ENCODE measurements at regions not wholly inside any gene's neighbourhood (a gene's known extent, or its start where the extent isn't known, plus 50 kb on each side); places are given as distances from the start of the nearest gene placed in this dataset.

DNA sequence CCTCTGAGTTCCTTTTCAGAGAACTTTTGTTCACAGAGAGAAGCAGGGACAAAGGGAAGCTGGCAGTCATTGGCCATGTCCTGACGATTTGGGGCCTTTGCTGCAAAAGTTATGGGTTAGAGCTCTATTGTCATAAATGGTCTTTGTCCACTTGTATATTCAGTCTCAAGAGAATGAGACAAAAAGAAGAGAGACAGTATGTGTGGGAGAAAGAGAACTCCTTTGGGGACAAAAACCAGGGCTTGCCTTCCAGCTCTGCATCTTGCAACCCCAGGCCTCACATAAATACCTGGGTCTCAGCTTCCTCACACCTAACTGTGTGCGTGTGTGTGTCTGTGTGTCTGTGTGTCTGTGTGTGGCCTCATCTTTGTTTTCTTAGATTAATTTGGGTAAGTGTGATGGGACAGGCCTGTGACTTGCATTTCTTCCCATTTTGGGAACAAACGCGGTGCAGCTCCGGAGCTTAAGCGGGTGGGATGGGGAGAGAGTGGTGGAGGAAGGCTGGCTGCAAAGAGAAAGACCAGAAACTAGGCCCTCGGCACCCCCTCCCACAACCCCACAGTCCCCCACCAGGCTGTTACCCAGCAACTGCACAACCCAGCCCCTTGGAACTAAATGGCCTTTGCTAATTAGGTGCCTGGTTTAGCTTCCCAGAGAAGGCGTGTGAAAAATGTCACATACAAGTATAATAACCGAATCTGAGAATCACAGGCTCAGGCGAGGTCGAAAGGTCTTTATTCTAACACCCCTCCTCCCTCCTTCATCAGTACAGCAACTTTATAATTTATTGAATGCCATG, 376.9 kb downstream of the CDK5RAP2 start:
- no peak for DNase-seq

DNA sequence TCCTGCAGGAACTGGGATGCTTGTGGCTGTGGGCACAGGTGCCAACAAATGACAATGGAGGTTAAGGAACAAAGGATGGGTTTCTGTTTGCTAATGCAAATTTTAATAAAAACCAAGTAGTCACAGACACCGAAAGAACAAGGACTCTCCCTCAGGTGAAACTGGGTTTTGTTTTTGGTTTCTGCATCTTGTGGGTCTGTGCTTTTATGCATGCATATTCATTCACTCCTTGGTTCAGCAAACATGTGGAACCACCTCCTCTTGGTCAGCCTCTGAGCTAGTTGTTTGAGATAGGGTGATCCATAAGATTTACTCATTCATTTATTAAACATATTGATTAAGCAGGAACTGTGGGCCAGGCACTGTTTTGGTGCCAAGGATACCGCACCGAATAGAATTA, 381.9 kb downstream of the CDK5RAP2 start:
- DNase-seq, result no peak

DNA sequence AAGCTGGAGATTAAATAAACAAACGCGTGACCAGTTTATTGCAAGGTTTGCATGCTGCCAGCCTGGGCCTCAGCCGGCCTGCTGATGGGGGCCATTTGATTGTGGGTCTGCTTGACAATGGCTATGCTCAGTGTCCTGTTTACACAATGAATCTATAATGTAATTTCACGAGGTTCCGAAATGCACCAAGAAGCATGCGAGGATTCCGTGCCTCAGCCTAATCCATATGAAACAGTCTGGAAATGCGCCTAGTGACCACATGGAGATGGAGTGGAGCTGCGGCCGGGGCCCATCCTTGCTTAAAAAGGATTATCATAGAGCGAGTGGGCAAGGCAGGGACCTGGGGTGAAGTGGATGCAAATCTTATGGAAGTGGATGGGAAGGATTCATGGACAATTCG, 382.4 kb downstream of the CDK5RAP2 start:
- no peak for DNase-seq

DNA sequence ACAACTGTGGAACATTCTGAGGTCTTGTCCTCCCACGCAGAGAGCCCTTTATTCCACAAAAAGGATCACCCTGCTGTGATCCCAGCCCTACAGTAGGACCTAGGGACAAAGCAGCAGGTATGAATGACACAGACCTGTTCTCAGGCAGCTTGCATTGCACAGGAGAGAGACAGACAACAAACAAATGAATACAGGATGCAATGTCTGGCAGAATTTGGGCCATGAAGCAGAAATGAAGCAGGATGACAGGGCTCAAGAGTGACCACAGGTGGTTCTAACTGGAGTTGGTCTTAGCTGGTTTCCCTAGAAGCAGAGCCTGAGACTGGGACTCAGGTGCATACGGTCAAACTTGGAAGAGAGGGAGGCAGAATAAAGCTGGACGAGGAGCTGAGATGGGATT, 388.8 kb downstream of the CDK5RAP2 start:
- DNase-seq, result no peak

DNA sequence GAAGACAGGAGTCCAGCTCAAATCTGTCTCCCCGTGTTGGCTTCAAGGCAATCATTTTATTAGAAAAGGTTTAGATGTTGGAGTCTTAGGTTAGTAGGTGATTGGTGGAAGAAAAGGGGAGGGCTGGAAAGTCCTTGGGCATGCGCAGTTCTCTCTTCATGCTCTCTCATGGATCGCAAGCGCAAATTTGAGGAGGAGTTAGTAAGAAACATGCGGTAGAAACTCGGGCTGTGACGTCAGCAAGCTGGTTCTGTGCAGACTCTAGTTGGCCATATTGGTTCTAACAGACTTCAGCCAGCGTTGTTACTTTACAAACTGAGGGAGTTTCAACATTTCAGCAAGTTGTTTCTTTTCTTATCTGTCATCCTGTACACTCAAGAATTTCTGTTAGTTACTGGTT, 392.2 kb downstream of the CDK5RAP2 start:
- DNase-seq, result no peak

DNA sequence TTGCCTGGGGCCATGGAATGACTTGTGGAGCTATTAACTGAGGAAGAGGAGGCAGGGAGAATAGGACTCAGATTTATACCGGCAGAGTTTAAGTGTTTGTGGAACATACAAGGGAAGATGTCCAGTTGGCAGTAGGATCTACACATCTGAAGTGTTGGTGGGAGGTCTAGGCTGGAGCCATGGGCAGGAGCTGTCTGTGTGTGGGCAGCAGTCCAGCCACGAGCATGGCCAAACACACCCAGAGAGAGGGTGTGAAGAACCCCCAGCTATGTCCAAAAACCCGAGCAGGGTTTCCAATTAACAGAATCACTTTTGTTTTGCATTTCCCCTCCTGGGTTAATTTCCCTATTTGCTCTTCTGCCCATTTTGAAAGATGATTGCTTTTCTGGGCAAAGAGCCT, 393.7 kb downstream of the CDK5RAP2 start:
- no peak for DNase-seq

DNA sequence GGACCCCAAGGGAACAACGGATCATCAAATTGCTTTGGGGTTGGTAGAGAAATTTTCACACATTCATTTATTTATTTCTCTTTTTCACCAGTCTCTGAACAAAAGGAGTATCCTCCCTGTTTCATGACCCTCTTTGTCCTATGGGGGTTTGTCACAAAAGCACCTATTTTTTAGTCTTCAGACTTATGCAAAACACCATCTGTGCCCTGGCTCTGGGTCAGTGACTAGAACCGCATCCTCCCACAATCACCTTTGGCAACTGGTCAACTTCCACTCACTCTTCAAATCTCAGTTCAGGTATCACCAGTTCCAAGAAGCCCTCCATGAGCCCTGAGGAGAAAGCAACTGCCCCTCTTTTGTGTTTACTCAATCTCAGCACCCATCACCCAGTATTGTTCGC, 395.7 kb downstream of the CDK5RAP2 start:
- DNase-seq, result no peak

DNA sequence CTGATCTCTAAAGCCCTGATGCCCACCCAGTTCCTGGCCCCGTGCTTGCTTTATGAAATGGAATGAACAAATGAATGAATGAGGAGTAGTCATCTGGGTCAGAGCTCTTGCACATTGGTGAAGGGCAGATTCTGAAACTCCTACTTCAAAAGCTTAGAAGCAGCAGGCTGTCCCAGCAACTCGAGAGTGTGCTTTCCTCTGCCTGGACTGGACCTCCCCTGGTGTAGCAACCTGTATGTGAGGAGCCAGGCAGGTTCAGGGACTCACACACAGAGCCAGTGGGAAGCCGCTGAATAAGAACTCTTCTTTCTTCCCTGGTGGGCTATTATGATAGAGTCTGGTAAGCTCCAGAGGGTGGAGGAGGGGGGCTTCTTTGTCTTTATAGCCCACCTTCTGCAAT, 396.4 kb downstream of the CDK5RAP2 start:
- DNase-seq, result no peak

DNA sequence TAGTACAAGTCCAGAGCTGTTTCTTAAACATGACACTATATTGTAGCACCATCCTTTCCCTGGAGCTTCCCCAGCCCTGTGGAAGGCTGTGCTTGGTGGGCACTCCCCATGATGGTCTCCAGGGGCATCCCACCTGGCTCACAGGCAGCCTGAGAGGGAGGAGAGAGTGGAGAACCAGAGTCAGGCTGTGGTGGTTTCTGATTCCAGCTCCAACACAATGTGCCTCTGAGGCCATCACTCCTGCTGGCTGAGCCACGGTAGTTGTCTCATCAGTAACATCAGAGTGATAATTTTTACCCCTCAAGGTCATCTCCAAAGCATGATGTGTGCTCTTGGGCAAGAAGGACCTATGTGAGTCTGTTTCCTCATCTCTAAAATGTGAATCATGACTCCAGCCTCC, 398.0 kb downstream of the CDK5RAP2 start:
- DNase-seq, result no peak

DNA sequence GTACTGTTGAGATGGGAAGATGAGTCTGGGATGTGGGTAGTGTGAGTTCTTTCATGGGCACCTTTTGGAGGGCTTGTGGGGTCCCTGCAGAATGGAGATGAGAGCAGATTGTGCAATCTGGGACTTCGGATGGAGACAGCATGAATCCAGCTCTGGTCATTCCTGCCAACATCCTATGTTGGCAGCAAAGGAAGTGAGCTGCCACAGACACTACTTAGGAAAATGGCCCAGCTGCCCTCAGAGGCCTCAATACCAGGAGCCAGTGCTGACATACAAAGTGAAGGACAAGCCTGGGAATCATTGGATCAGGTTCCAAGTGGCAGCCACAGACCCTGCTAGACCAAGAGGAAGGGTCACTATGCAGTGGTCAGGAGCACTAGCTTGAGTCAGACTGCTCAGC, 402.8 kb downstream of the CDK5RAP2 start:
- DNase-seq, result no peak

DNA sequence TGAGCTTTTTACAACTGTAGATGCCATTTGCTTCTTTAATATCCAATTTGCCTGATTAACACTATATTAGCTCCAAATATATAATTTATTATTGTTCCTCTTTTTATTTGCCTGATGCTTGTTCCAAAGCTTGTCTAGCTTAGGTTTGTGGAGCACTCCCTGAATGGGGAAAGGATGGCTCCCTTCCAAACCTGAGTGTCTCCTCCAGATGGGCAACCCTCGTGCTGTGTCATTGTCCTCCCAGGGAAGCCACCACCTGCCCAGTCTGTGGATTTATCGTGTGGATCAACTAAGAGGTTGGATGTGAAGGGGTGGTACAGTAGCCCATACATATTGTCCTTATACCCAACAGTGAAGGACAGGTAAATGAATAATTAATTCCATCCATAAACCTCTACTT, 404.9 kb downstream of the CDK5RAP2 start:
- DNase-seq, result no peak

DNA sequence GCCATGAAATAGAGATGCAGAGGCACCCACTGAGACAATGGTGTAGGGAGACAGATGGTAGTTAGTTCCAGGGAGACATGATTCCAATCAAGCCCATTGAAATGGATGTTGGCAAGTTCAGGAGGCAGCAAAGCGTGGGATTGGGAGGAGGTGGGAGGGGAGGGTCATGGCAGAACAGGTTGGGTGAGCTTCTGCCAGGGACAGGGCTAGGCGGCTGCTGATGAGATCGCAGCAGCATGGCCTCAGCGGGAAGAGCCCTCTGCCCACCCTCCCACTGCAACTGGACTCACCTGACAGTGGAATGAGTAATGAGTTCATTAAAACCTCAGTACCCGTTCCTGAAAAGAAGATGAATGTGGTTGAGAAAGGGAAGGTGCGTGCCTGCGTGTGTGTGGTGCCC, 418.2 kb downstream of the CDK5RAP2 start:
- DNase-seq, result no peak

DNA sequence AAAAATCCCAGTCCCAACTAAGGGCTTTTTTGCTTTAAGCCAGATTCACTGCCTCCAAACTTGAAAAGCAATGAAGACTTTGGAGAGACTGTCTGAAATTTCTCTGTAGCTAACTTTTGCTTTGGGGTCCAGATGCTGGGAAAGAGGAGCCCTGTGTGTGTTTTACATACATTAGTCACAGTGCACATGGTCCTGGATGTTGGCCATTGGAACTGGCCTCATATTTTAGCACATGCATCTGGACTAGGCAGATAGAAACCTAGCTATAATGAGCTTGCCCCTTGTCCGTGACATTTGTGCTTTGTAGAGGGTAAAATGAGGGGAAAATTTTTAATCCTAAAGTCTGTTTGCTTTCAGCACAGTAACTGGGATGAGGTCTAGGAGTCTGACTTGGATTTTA, 421.7 kb downstream of the CDK5RAP2 start:
- no peak for DNase-seq

DNA sequence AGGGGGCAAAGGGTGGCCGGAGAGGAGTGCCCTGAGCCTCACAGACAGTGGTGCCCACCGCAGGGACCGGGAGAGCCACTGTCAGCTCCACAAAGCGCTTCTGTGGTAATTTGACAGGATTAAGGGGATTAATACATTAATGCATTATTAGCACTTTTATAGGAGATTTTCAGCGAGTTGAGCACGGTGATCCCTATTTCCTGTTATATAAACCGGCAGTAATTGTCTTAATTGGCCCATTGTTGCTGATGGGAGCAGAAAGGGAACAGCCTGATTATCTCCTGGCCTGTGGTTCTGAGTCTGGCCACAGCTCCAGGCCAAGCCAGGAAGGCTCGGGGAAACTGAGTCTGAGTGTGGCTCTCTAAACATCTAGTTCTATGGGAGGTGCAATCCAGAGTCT, 423.6 kb downstream of the CDK5RAP2 start:
- DNase-seq, result no peak

DNA sequence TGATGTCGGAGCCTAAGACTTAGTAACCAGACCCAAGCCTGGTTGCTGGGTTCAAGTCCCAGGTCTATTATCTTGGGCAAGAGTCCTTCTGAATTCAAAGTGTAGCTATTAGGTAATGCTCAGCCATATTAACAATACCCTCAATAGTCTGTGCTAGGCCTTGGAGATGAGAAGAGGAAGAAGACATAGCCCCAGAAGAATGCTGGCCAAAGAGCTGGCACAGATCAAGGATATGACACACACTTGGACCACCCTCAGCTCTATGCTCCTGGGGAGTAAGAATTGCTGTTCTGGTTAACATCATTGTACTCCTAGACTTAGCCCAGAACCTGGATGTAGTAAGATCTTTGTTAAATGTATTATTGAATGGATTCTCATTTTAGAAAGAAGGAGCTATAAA, 426.7 kb downstream of the CDK5RAP2 start:
- DNase-seq, result no peak

DNA sequence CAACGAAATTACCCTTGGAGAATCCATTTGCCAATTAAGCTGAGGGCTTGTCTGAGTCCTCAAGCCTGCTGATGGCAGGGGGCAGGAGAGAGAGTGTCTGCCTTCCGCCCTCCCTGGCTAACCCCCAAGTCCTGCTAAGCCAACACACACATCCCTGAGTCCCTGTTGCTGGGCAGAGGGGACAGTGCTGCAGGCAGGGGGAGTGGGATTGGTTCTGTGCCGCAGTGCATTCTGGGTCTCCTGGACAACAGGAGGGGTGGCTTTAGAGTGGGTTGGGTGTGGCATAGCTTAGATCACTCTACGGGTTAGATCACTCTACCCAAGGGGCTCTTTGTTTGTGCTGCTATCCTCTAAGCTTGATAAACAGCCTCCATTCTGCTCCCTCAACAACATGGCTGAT, 427.7 kb downstream of the CDK5RAP2 start:
- DNase-seq, result no peak

DNA sequence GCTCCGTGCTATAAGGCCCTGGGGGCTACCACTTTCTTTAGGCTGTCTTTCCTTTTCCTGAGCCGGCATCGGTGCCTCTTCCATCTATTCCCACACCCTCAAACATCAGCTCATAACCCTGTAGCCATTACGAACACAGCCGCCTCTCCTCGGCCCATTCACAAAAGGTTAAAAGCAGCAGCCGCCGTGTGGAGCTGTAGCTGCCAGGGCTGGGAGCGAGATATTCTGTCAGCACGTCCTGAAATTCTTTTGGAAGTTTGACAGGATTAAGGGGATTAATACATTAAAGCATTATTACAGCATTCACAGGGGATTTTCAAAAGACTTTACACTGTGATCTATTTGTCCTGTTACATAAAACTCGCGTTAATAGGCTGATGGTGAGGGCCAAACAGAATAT, 428.2 kb downstream of the CDK5RAP2 start:
- no peak for DNase-seq

DNA sequence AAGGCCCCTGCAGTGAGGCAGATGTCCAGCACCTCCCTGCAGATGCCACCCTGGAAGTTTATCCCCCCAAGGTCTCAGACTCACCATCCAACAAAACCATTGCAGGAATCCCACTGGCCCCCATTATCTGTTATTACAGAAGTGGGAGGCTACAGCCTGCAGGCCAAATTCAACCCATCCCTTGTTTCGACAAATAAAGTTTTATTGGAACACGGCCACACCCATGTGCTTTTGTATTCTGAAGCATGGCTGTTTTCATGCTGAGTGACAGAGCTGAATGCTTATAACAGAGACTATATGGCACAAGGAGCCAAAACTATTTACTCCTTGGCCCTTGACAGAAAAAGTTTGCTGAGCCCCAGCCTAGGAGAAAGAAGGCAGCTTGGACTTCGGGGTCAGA, 428.8 kb downstream of the CDK5RAP2 start:
- DNase-seq, result no peak

DNA sequence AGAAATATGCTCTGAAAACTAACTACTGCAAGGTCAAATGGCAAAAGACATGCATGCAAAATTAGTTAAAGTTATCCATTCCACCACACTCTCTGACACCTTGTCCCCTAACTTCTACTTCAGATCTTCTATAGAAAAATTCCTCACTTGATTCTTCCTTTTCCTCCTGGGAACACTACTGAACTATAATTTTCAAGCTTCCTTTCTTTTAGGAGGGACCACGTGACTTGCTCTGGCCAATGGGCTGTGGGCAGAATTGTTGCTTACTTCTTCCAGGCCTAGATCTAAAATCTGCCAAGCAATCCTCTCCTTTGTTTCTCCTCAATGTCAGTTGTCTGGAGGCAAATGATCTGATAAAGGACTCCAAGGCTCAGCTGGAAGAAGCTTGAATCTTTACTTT, 441.0 kb downstream of the CDK5RAP2 start:
- no peak for DNase-seq

DNA sequence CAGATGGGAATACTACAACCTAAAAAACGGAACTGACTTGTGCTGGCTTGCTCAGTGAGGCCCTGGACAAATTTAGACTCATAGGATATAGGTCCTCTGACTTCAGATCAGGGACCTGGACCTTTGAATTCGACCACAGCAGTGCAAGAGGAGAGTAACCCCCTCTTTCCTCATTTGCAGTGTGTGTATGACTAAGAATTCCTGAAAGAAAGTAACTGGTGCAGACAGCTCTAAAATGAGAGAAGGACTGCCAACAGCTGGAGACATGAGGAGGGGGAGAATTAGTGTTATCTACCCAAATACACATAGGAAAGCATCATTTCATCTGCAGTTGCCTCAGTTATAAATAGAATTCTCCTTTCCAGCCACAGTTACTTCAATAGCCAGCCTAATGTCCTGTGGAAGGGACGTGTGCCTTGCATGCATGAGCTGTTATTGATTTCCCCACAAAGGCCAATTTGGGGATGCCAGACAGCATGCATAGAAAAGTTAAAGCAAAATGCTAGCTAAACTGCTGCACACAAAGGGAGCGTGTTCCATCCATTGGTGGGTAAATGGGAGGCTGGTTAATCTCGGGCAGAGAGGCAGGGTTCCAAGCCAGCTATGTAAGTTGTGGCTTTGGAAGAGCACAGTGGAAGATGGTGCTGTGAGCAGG, 442.7 kb downstream of the CDK5RAP2 start:
- DNase-seq, result no peak

DNA sequence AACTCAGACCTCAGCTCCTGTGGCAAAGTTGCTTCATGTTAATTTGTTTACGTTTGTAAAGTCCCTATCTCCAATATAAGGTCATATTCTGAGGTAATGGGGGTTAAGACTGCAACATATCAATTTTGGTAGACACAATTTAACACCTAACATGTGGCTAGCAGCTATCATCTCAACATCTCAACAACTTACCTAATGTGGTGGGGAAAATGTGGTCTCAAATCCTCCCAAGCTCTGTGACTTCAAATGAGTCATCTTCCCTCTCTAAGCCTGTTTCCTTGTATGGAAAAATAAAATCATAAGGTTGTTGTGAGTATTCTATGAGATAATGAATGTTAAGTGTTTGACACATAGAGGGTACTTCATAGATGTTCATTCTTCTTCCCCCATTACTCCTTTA, 443.3 kb downstream of the CDK5RAP2 start:
- no peak for DNase-seq

DNA sequence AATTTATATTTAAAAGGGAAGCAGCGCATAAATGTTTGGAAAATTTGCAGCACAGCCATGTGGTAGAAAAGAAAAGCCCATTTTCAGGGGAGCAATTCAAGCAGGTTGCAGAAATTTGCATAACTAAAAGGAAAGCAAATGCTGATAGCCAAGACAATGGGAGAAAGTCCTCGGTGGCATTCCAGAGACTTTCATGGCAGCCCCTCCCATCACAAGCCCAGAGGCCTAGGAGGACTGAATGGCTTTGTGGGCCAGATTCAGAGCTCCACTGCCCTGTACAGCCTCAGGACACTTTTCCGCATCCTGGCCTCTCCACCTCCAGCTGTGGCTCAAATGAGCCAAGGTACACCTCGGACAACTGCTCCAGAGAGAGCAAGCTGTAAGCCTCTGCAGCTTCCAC, 462.9 kb downstream of the CDK5RAP2 start:
- no peak for DNase-seq

DNA sequence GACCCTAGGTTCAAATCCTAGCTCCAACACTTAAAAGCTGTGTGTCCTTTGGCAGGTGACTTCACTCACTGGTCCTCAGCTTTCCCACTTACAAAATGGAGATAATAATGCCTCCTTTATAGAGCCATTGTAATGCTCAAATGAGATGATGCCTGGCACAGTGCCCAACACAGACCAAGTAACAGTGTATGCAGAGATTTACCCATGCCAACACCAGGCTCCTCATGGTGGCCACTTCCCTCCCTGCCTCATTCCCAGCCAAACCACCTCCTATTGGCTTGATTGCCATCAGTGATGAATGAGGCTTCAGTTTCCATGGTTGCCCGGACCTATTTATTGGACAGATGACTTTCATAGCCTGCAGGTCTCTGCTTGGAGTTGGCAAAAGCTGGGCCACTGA, 469.4 kb downstream of the CDK5RAP2 start:
- no peak for DNase-seq

DNA sequence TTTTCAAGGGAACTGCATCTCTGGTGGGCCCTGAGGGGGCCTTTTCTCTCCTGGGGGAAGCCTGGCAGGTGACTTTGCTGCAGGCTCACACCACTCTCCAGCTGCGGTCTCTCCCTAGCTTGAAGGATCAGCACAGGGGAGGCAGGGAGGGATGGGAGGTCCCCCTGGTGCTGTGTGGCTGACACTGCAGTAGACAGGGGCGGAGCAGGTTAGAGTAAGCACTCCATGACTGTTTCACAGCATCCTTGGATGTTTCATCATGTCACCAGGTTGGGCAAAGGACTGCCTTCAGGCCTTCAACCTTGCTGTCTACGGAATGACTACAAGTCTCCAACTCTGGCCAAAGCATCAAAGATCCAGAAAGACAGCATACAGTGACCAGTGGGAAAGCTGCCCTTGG, 470.7 kb downstream of the CDK5RAP2 start:
- DNase-seq, result no peak

DNA sequence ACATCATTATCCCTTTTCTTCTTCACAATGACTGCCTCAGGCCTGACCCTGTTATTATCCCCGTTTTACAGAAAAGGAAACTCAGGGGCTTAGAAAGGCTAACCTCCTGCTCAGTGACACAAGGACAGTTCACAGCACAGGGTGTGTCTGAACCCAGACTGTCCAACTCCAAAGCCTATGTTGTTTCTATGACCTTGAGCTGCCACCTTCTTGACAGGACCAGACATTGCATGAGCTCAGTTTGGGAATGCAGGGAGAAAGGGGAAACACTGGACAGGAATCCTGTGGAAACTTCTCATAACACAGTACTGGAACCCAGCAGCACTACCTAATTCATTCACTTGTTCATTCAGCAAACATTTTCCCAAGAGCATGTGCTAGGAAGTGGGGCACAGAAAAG, 472.8 kb downstream of the CDK5RAP2 start:
- DNase-seq, result no peak
